Activated CD4-positive, CD25-positive, alpha-beta regulatory T cell treated with anti-CD3 and anti-CD28 coated beads, Interleukin-2, amount 50 U/mL, for 24 hours (primary cell): ENCODE measurements at regions not wholly inside any gene's neighbourhood (a gene's known extent, or its start where the extent isn't known, plus 50 kb on each side); places are given as distances from the start of the nearest gene placed in this dataset.
"Not testable (repeated sequence)": the region's sequence is repeated elsewhere in the genome, so short reads cannot be mapped to it uniquely, and the experiment has no call there.

Experiments used
- ATAC-seq, 2 donors: fragments of 150-1000 bp; cut with Tn5 transposase; one replicate each; pipeline ENCODE4 v1.10.0; 2021; ENCODE audit warnings: mild to moderate bottlenecking in 1 of 2, moderate library complexity in 1 of 2

GRCh38 chr17:13874134-13874533 is 195.2 kb upstream of the COX10 start:
- ATAC-seq, result no peak

- no peak for ATAC-seq
Measured at GRCh38 chr17:13874817-13875216, 194.5 kb upstream of the COX10 start.

GRCh38 chr17:13879961-13880466 is 189.3 kb upstream of the COX10 start:
- ATAC-seq, result no peak

GRCh38 chr17:13883659-13884058 is 185.6 kb upstream of the COX10 start:
- ATAC-seq, result no peak

GRCh38 chr17:13884347-13884746 is 185.0 kb upstream of the COX10 start:
- ATAC-seq, result no peak

- no peak for ATAC-seq
Measured at GRCh38 chr17:13885550-13885949, 183.8 kb upstream of the COX10 start.

- ATAC-seq, result no peak
Measured at GRCh38 chr17:13885953-13886889, 183.1 kb upstream of the COX10 start.

GRCh38 chr17:13888056-13888609 is 181.2 kb upstream of the COX10 start:
- ATAC-seq, result no peak

- ATAC-seq, result not testable (repeated sequence)
Measured at GRCh38 chr17:13908971-13909370, 160.3 kb upstream of the COX10 start.

GRCh38 chr17:13909901-13910519 is 159.3 kb upstream of the COX10 start:
- ATAC-seq, result no peak

GRCh38 chr17:13917634-13918033 is 151.7 kb upstream of the COX10 start:
- no peak for ATAC-seq

- ATAC-seq, result no peak
Measured at GRCh38 chr17:13918247-13918646, 151.1 kb upstream of the COX10 start.

GRCh38 chr17:13919818-13920217 is 149.5 kb upstream of the COX10 start:
- ATAC-seq, result no peak

GRCh38 chr17:13920413-13920812 is 148.9 kb upstream of the COX10 start:
- no peak for ATAC-seq

GRCh38 chr17:13921841-13922776 is 147.2 kb upstream of the COX10 start:
- ATAC-seq, result no peak

GRCh38 chr17:13922885-13923284 is 146.4 kb upstream of the COX10 start:
- ATAC-seq, result no peak

- ATAC-seq, result no peak
Measured at GRCh38 chr17:13925579-13925978, 143.7 kb upstream of the COX10 start.

- ATAC-seq, result no peak
Measured at GRCh38 chr17:13931111-13931526, 138.2 kb upstream of the COX10 start.

GRCh38 chr17:13931800-13932460 is 137.4 kb upstream of the COX10 start:
- ATAC-seq, result no peak

- ATAC-seq, result no peak
Measured at GRCh38 chr17:13933441-13934276, 135.6 kb upstream of the COX10 start.

- ATAC-seq, result no peak
Measured at GRCh38 chr17:13939222-13939621, 130.1 kb upstream of the COX10 start.
